Prostate gland (tissue), 2 donors: ENCODE measurements at regions not wholly inside any gene's neighbourhood (a gene's known extent, or its start where the extent isn't known, plus 50 kb on each side); places are given as distances from the start of the nearest gene placed in this dataset.

Source experiments
- POLR2A ChIP-seq: fragments of 450-650 bp; IDR thresholded peaks from one replicate; pipeline ENCODE4 v1.6.1; 2016; ENCODE audit warnings: antibody characterized with exemption, mild to moderate bottlenecking
- POLR2AphosphoS5 ChIP-seq: sonication (generic); formaldehyde crosslinking; IDR thresholded peaks from one replicate; pipeline ENCODE4 v1.6.1; 2017; ENCODE audit warnings: antibody characterized with exemption
- TF ChIP-seq, protein P1 (sequence below), 4 experiments: fragments of 200-600 bp in 2 of 4; fragments of 450-650 bp in 2 of 4; sonication (generic) in 2 of 4; IDR thresholded peaks; 1 replicate in 3 of 4; 2 replicates in 1 of 4; pipeline ENCODE4 v1.5.1; 2016 to 2019; ENCODE audit warnings: antibody characterized with exemption in 4 of 4, mild to moderate bottlenecking in 2 of 4, moderate library complexity in 2 of 4

GRCh38 chr3:164320962-164321361 is 757.3 kb downstream of the SI start:
- TF ChIP-seq POLR2A: no peak
- TF ChIP-seq, protein P1, sequence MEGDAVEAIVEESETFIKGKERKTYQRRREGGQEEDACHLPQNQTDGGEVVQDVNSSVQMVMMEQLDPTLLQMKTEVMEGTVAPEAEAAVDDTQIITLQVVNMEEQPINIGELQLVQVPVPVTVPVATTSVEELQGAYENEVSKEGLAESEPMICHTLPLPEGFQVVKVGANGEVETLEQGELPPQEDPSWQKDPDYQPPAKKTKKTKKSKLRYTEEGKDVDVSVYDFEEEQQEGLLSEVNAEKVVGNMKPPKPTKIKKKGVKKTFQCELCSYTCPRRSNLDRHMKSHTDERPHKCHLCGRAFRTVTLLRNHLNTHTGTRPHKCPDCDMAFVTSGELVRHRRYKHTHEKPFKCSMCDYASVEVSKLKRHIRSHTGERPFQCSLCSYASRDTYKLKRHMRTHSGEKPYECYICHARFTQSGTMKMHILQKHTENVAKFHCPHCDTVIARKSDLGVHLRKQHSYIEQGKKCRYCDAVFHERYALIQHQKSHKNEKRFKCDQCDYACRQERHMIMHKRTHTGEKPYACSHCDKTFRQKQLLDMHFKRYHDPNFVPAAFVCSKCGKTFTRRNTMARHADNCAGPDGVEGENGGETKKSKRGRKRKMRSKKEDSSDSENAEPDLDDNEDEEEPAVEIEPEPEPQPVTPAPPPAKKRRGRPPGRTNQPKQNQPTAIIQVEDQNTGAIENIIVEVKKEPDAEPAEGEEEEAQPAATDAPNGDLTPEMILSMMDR (IDR thresholded peaks at IDR 0.05): no peak
- no peak for TF ChIP-seq POLR2AphosphoS5
